ENCODE measurements at regions not wholly inside any gene's neighbourhood (a gene's known extent, or its start where the extent isn't known, plus 50 kb on each side); places are given as distances from the start of the nearest gene placed in this dataset.

DNA sequence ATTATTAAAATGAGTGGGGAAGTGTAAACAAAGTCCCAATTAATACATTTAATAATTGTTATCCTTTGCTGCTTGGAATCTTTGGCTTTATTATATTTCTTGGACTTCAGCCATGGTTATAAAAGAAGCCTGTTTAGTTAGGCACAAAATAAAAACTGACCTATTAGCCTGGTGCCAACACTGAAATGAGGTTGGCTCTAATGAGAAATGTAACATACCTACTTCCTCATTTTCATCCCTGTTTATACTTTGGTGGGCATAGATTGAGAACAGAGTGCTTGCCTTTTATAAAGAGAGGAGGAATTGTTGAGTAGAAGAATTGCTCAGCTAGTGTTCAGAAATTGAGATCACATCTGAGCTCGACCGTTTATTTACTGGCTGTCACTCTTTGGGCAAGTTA, 471.3 kb downstream of the UTRN start:
- POLR2A ChIA-PET: no interaction called here
- TF ChIP-seq L3MBTL2 (conservative IDR thresholded peaks at IDR 0.05) (no peak), TARDBP (IDR thresholded peaks at IDR 0.05) (no peak), SUZ12 (IDR thresholded peaks at IDR 0.05) (no peak)
- CTCF ChIA-PET: no interaction called here
- DNase-seq (ENCODE audit: extremely low spot score): no peak

DNA sequence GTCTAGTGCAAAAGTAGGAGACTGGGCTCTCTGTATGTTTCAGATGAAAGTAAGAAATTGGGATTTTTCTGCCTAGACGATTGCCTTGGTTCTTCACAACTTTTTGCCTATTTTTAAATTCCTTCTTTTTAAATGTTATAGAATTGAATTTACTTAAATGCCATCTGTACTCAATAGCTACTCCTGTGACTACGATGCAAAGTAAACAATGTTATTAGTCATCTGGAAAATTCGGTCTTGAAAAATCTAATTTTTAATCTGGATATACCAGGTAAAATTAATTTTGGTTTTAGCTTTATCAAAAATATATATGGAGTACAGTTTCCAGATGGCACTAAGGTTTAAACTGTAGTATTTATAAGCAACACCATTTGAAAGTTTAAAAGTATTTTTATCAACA, 472.2 kb downstream of the UTRN start:
- ChIA-PET POLR2A (no interaction called here), CTCF (interaction anchor here (0.6 kb wide), 1 partner anchor 21 kb away, joined by 3 read pairs; no protein-coding TSS in a partner anchor)
- TF ChIP-seq L3MBTL2 (conservative IDR thresholded peaks at IDR 0.05): no peak
- TF ChIP-seq ARNT (IDR thresholded peaks at IDR 0.05): no peak
- no peak for TF ChIP-seq SUZ12 (IDR thresholded peaks at IDR 0.05)
- TF ChIP-seq BHLHE40 (IDR thresholded peaks at IDR 0.05; ENCODE audit: borderline replicate concordance): no peak
- no peak for TF ChIP-seq ZNF384 (IDR thresholded peaks at IDR 0.05)
- no peak for TF ChIP-seq TARDBP (IDR thresholded peaks at IDR 0.05)
- no peak for TF ChIP-seq NFRKB (IDR thresholded peaks at IDR 0.05)
- DNase-seq (ENCODE audit: extremely low spot score): no peak

DNA sequence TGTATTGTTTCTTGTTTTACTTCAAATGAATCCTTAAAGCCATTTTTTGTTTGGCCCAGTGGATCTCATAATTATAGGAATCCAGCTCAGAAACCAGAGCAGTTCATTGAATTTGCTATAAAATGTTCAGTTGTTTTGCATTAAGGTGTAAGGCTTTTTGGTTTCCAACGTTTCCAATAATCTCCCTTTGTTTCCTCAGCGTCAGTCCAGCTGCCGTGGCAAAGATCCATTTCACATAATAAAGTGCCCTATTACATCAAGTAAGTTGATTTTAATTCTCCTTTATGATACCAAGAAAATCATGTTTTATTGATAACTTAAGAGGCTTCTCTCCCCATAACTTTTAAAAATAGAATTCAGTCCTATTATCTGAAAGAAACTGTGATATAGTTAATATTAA, 472.6 kb downstream of the UTRN start:
- POLR2A ChIA-PET: no interaction called here
- DNase-seq (ENCODE audit: extremely low spot score): no peak
- no peak for TF ChIP-seq HDGF (IDR thresholded peaks at IDR 0.05; ENCODE audit: borderline replicate concordance)
- no peak for TF ChIP-seq TARDBP (IDR thresholded peaks at IDR 0.05)
- TF ChIP-seq BHLHE40 (IDR thresholded peaks at IDR 0.05; ENCODE audit: borderline replicate concordance): no peak
- no peak for TF ChIP-seq ELF4 (IDR thresholded peaks at IDR 0.05)
- TF ChIP-seq FOXA1 (IDR thresholded peaks at IDR 0.05): no peak
- no peak for TF ChIP-seq NFRKB (IDR thresholded peaks at IDR 0.05)
- TF ChIP-seq SP1 (IDR thresholded peaks at IDR 0.05): no peak
- CTCF ChIA-PET: interaction anchor here (0.6 kb wide), 1 partner anchor 21 kb away, joined by 3 read pairs; no protein-coding TSS in a partner anchor

DNA sequence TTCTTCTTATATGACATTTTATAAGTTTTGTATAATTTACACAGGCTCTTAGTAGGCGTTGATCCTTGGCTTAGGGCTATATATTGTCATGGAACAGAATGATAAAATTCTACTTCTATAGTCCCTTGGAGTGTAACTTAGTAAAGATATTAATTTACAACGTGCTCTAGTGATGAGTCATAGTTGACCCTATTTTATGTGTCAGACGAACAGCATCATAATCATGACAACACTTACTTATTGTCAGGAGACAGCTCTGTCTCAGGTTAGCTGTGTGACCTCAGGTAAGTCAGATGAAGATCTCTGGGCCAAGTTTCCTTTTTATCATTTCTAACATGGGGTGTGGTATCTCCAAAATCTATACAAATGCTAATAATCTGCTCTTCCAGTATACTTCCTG, 473.5 kb downstream of the UTRN start:
- POLR2A ChIA-PET: no interaction called here
- no peak for DNase-seq (ENCODE audit: extremely low spot score)
- no peak for TF ChIP-seq ARNT (IDR thresholded peaks at IDR 0.05)
- TF ChIP-seq HDGF (IDR thresholded peaks at IDR 0.05; ENCODE audit: borderline replicate concordance): no peak
- no peak for TF ChIP-seq FOXK2 (IDR thresholded peaks at IDR 0.05)
- TF ChIP-seq BHLHE40 (IDR thresholded peaks at IDR 0.05; ENCODE audit: borderline replicate concordance): no peak
- no peak for TF ChIP-seq SP1 (IDR thresholded peaks at IDR 0.05)
- TF ChIP-seq, protein P1, sequence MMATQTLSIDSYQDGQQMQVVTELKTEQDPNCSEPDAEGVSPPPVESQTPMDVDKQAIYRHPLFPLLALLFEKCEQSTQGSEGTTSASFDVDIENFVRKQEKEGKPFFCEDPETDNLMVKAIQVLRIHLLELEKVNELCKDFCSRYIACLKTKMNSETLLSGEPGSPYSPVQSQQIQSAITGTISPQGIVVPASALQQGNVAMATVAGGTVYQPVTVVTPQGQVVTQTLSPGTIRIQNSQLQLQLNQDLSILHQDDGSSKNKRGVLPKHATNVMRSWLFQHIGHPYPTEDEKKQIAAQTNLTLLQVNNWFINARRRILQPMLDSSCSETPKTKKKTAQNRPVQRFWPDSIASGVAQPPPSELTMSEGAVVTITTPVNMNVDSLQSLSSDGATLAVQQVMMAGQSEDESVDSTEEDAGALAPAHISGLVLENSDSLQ (IDR thresholded peaks at IDR 0.05): no peak
- no peak for TF ChIP-seq ELF4 (IDR thresholded peaks at IDR 0.05)
- no peak for TF ChIP-seq LEF1 (IDR thresholded peaks at IDR 0.05; ENCODE audit: borderline replicate concordance)
- no peak for TF ChIP-seq ZNF384 (IDR thresholded peaks at IDR 0.05)
- TF ChIP-seq FOXA1 (IDR thresholded peaks at IDR 0.05): no peak
- TF ChIP-seq FOXM1 (IDR thresholded peaks at IDR 0.05; ENCODE audit: borderline replicate concordance): no peak
- TF ChIP-seq SUZ12 (IDR thresholded peaks at IDR 0.05): no peak
- no peak for TF ChIP-seq CTBP1 (IDR thresholded peaks at IDR 0.05; ENCODE audit: borderline replicate concordance)
- TF ChIP-seq NFRKB (IDR thresholded peaks at IDR 0.05): no peak
- no peak for TF ChIP-seq L3MBTL2 (conservative IDR thresholded peaks at IDR 0.05)
- no peak for TF ChIP-seq TARDBP (IDR thresholded peaks at IDR 0.05)
- CTCF ChIA-PET: no interaction called here

DNA sequence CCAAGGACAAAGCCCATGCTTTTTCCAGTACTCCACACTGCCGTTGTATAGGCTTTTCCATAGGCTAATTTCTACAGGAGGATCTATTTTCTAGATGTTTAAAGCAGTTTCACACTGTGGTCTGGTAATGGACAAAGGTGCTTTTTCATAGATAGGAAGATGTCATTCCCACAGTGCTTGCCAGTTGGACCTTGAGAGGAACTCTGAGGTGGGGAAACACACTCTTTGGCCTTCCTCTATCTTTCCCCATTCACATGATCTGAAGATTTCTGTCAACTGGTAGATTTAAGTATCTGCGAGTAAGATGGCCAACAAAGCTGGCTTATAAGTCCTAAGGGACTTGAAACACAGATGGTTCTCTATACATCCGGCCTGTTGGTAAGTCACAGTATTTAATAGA, 477.3 kb downstream of the UTRN start:
- ChIA-PET CTCF (no interaction called here), POLR2A (no interaction called here)
- TF ChIP-seq TARDBP (IDR thresholded peaks at IDR 0.05): no peak
- no peak for TF ChIP-seq FOXA1 (IDR thresholded peaks at IDR 0.05)
- TF ChIP-seq SP1 (IDR thresholded peaks at IDR 0.05): no peak
- TF ChIP-seq LEF1 (IDR thresholded peaks at IDR 0.05; ENCODE audit: borderline replicate concordance): no peak
- no peak for TF ChIP-seq ARNT (IDR thresholded peaks at IDR 0.05)
- TF ChIP-seq, protein P1 (IDR thresholded peaks at IDR 0.05): no peak
- TF ChIP-seq ZNF384 (IDR thresholded peaks at IDR 0.05): no peak
- no peak for TF ChIP-seq ELF4 (IDR thresholded peaks at IDR 0.05)
- no peak for DNase-seq (ENCODE audit: extremely low spot score)

DNA sequence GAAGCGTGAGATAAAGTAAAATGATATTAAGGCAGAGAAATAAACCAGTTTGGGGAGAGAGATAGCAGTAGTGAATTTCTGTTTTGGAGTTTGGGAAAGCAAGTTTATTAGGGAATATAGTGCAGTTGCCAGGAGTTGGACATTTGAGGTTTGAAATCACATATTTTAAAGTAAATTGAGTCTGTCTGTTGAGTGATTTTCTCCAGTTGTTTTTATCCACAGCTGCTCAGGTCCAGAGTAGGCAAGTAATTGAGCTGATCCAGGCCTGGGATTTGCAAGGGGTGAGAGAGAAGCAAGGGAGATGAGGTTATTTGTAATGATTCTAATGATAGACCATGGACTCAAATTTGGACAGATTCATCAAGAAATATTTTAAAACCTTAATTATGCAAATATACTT, 481.9 kb downstream of the UTRN start:
- TF ChIP-seq SP1 (IDR thresholded peaks at IDR 0.05) (no peak), ARNT (IDR thresholded peaks at IDR 0.05) (no peak), L3MBTL2 (conservative IDR thresholded peaks at IDR 0.05) (no peak), HDGF (IDR thresholded peaks at IDR 0.05; ENCODE audit: borderline replicate concordance) (no peak), CTBP1 (IDR thresholded peaks at IDR 0.05; ENCODE audit: borderline replicate concordance) (no peak), TARDBP (IDR thresholded peaks at IDR 0.05) (no peak), ELF4 (IDR thresholded peaks at IDR 0.05) (no peak), BHLHE40 (IDR thresholded peaks at IDR 0.05; ENCODE audit: borderline replicate concordance) (no peak), SUZ12 (IDR thresholded peaks at IDR 0.05) (no peak), FOXM1 (IDR thresholded peaks at IDR 0.05; ENCODE audit: borderline replicate concordance) (no peak), LEF1 (IDR thresholded peaks at IDR 0.05; ENCODE audit: borderline replicate concordance) (no peak)
- CTCF ChIA-PET: no interaction called here
- POLR2A ChIA-PET: no interaction called here
- no peak for DNase-seq (ENCODE audit: extremely low spot score)

DNA sequence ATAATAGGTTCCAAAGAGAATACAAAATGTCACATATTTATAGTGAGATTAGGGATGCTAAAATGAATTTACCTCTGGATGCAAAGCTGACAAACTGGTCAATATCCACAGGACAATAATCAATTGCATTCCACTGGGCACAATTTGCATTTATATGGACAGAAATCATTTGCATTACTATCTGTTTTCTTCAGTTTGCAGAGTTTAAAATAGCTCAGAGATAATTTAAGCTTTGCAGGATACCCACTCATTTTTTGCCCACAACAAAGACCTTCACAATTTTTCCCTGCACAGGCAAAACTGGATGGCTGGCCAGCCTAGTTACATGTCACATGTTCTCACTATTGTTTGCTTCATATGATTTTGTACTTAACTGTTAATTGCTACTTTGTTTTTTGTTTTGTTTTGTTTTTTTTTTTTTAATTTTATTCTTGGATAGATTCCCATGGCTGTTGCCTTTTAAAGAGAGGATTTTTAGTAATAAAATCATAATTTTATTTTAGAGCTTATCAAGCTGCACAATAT, 483.5 kb downstream of the UTRN start:
- CTCF ChIA-PET: no interaction called here
- no peak for DNase-seq (ENCODE audit: extremely low spot score)

More for the DNA sequence above, 483.5 kb downstream of the UTRN start:
- TF ChIP-seq CTBP1 (IDR thresholded peaks at IDR 0.05; ENCODE audit: borderline replicate concordance): no peak
- TF ChIP-seq, protein P1 (IDR thresholded peaks at IDR 0.05): no peak
- TF ChIP-seq SP1 (IDR thresholded peaks at IDR 0.05): no peak
- TF ChIP-seq SUZ12 (IDR thresholded peaks at IDR 0.05): no peak
- TF ChIP-seq TARDBP (IDR thresholded peaks at IDR 0.05): no peak
- TF ChIP-seq LEF1 (IDR thresholded peaks at IDR 0.05; ENCODE audit: borderline replicate concordance): no peak
- TF ChIP-seq FOXM1 (IDR thresholded peaks at IDR 0.05; ENCODE audit: borderline replicate concordance): no peak
- TF ChIP-seq ELF4 (IDR thresholded peaks at IDR 0.05): no peak
- no peak for TF ChIP-seq ARNT (IDR thresholded peaks at IDR 0.05)
- no peak for TF ChIP-seq FOXK2 (IDR thresholded peaks at IDR 0.05)
- no peak for TF ChIP-seq L3MBTL2 (conservative IDR thresholded peaks at IDR 0.05)
- no peak for TF ChIP-seq FOXA1 (IDR thresholded peaks at IDR 0.05)
- TF ChIP-seq ZNF384 (IDR thresholded peaks at IDR 0.05): no peak
- no peak for TF ChIP-seq HDGF (IDR thresholded peaks at IDR 0.05; ENCODE audit: borderline replicate concordance)
- no peak for TF ChIP-seq BHLHE40 (IDR thresholded peaks at IDR 0.05; ENCODE audit: borderline replicate concordance)
- no peak for TF ChIP-seq NFRKB (IDR thresholded peaks at IDR 0.05)
- POLR2A ChIA-PET: no interaction called here
